Neutrophil (primary cell): ENCODE measurements at regions not wholly inside any gene's neighbourhood (a gene's known extent, or its start where the extent isn't known, plus 50 kb on each side); places are given as distances from the start of the nearest gene placed in this dataset.

Experiments
- H3K27ac ChIP-seq: fragments of 200-600 bp; sonication (generic); 2 replicates; pipeline ENCODE4 v1.5.1; 2016; ENCODE audit warnings: mild to moderate bottlenecking, moderate library complexity
- H3K27me3 ChIP-seq: fragments of 200-600 bp; sonication (generic); 2 replicates; pipeline ENCODE4 v1.6.0; 2016; ENCODE audit warnings: mild to moderate bottlenecking
- H3K36me3 ChIP-seq: fragments of 200-600 bp; sonication (generic); 2 replicates; pipeline ENCODE4 v1.5.1; 2017
- H3K4me1 ChIP-seq, 2 experiments: fragments of 200-600 bp in 1 of 2; sonication (generic) in 1 of 2; 1 replicate in 1 of 2; 2 replicates in 1 of 2; pipeline versions ENCODE4 v1.5.1 to v1.6.1; 2013 to 2016; ENCODE audit warnings: low read depth in 1 of 2, low read length in 1 of 2, mild to moderate bottlenecking in 1 of 2, moderate library complexity in 1 of 2; ENCODE audit not compliant: control insufficient read depth in 1 of 2, insufficient read depth in 1 of 2
- H3K4me3 ChIP-seq, 2 experiments: fragments of 200-600 bp in 1 of 2; sonication (generic) in 1 of 2; 1 replicate in 1 of 2; 2 replicates in 1 of 2; pipeline ENCODE4 v1.5.1; 2013 to 2016; ENCODE audit warnings: low read depth in 1 of 2, low read length in 1 of 2, mild to moderate bottlenecking in 1 of 2, moderate library complexity in 1 of 2
- H3K9me3 ChIP-seq: fragments of 200-600 bp; sonication (generic); 2 replicates; pipeline ENCODE4 v1.5.1; 2016
- TF ChIP-seq, protein P1 (sequence below): fragments of 200-600 bp; sonication (generic); IDR thresholded peaks from 2 replicates; pipeline ENCODE4 v1.5.1; 2016; ENCODE audit warnings: antibody characterized with exemption

- Histone ChIP-seq H3K4me3 (no peak overlapping the region), H3K36me3 (no peaks in the 10 kb centered on the region), H3K9me3 (no peaks in the 10 kb centered on the region), H3K27ac (no peak overlapping the region), H3K27me3 (no peaks in the 10 kb centered on the region), H3K4me1 (peaks cover 0 to 4% of the 10 kb centered on the region in 2 experiments)
- TF ChIP-seq, protein P1, sequence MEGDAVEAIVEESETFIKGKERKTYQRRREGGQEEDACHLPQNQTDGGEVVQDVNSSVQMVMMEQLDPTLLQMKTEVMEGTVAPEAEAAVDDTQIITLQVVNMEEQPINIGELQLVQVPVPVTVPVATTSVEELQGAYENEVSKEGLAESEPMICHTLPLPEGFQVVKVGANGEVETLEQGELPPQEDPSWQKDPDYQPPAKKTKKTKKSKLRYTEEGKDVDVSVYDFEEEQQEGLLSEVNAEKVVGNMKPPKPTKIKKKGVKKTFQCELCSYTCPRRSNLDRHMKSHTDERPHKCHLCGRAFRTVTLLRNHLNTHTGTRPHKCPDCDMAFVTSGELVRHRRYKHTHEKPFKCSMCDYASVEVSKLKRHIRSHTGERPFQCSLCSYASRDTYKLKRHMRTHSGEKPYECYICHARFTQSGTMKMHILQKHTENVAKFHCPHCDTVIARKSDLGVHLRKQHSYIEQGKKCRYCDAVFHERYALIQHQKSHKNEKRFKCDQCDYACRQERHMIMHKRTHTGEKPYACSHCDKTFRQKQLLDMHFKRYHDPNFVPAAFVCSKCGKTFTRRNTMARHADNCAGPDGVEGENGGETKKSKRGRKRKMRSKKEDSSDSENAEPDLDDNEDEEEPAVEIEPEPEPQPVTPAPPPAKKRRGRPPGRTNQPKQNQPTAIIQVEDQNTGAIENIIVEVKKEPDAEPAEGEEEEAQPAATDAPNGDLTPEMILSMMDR, result no peak
These were observed 98.2 kb upstream of the ZNF217 start for GRCh38 chr20:53691811-53692192.

- no peaks in the 10 kb centered on the region for H3K36me3 ChIP-seq
- no peaks in the 10 kb centered on the region for H3K27me3 ChIP-seq
- H3K9me3 ChIP-seq, result no peaks in the 10 kb centered on the region
- H3K4me1 ChIP-seq, result peaks cover 0 to 4% of the 10 kb centered on the region in 2 experiments
- no peak overlapping the region for H3K4me3 ChIP-seq
- no peak overlapping the region for H3K27ac ChIP-seq
- TF ChIP-seq, protein P1, result no peak
These were observed 97.6 kb upstream of the ZNF217 start for GRCh38 chr20:53691060-53691810.

DNA sequence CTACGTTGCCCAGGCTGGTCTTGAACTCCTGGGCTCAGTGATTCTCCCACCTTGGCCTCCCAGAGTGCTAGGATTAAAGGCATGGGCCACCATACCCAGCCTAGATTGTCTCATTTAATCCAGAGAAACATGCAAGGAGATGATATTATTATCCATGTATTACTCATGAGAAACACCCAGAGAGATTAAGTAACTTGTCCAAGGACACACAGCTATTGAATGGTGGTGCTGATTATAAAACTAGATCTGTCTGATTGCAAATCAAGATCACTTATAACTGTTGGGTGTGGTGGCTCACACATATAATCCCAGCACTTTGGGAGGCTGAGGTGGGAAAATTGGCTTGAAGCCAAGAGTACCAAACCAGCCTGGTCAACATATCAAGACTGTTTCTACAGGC lies 94.4 kb upstream of the ZNF217 start:
- no peaks in the 10 kb centered on the region for H3K36me3 ChIP-seq
- H3K27me3 ChIP-seq, result no peaks in the 10 kb centered on the region
- TF ChIP-seq, protein P1, result no peak
- peaks cover 0 to 4% of the 10 kb centered on the region in 2 experiments for H3K4me1 ChIP-seq
- H3K27ac ChIP-seq, result no peak overlapping the region
- H3K9me3 ChIP-seq, result no peaks in the 10 kb centered on the region
- H3K4me3 ChIP-seq, result no peak overlapping the region

- Histone ChIP-seq H3K4me1 (peaks cover 10 to 12% of the 10 kb centered on the region in 2 experiments), H3K4me3 (no peak overlapping the region), H3K27ac (no peak overlapping the region), H3K9me3 (no peaks in the 10 kb centered on the region), H3K36me3 (no peaks in the 10 kb centered on the region), H3K27me3 (no peaks in the 10 kb centered on the region)
- TF ChIP-seq, protein P1, result no peak
These were observed 91.5 kb upstream of the ZNF217 start for GRCh38 chr20:53685070-53685595.

DNA sequence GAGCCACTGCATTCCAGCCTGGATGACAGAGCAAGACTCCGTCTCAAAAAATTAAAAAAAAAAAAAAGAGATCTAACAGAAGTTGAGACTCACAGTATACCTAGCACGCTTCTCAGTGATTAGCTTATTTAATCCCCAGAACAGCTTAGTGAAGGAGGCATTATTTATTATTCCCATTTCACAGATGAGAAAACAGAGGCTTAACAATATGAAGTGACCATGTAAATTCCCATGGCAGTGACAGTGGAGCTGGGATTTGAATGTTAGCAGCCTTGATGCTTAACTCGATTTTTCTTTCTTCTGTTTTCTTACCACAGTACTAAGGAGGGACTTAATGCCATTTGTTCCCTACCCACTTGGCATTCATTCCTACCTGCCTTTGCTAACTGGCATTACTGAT lies 89.9 kb upstream of the ZNF217 start:
- TF ChIP-seq, protein P1, result no peak
- H3K4me3 ChIP-seq, result no peak overlapping the region
- no peaks in the 10 kb centered on the region for H3K9me3 ChIP-seq
- H3K36me3 ChIP-seq, result no peaks in the 10 kb centered on the region
- no peak overlapping the region for H3K27ac ChIP-seq
- H3K27me3 ChIP-seq, result no peaks in the 10 kb centered on the region
- peaks cover 20 to 27% of the 10 kb centered on the region in 2 experiments for H3K4me1 ChIP-seq
